ENCODE measurements at regions not wholly inside any gene's neighbourhood (a gene's known extent, or its start where the extent isn't known, plus 50 kb on each side); places are given as distances from the start of the nearest gene placed in this dataset.

GRCh38 chr5:8391911-8392310, 523.0 kb downstream of the MTRR start:
- no peak overlapping the region for H3K27ac Mint-ChIP-seq
- peaks cover 29% of the 10 kb centered on the region for H3K27me3 Mint-ChIP-seq
- H3K4me3 Mint-ChIP-seq = no peak overlapping the region
- no peaks in the 10 kb centered on the region for H3K4me1 Mint-ChIP-seq
- ATAC-seq = no peak
- DNase-seq = no peak
- peaks cover 0 to 5% of the 10 kb centered on the region in 2 donors for H3K9me3 Mint-ChIP-seq

- DNase-seq (no peak), ATAC-seq (no peak)
- Mint-ChIP-seq H3K4me3 (no peak overlapping the region), H3K9me3 (peaks cover 0 to 5% of the 10 kb centered on the region in 2 donors), H3K27me3 (peaks cover 22% of the 10 kb centered on the region), H3K4me1 (no peaks in the 10 kb centered on the region), H3K27ac (no peak overlapping the region)
Measured at GRCh38 chr5:8393240-8393639, 524.3 kb downstream of the MTRR start.

GRCh38 chr5:8394965-8395364, 526.0 kb downstream of the MTRR start:
- Mint-ChIP-seq H3K4me3 (no peak overlapping the region), H3K9me3 (peaks cover 0 to 5% of the 10 kb centered on the region in 2 donors), H3K4me1 (no peaks in the 10 kb centered on the region), H3K27ac (no peak overlapping the region), H3K27me3 (peaks cover 9% of the 10 kb centered on the region)
- DNase-seq = no peak
- ATAC-seq = no peak

- Mint-ChIP-seq H3K4me3 (no peak overlapping the region), H3K4me1 (no peaks in the 10 kb centered on the region), H3K27me3 (no peaks in the 10 kb centered on the region), H3K27ac (no peak overlapping the region), H3K9me3 (peaks cover 0 to 8% of the 10 kb centered on the region in 2 donors)
- DNase-seq (no peak), ATAC-seq (no peak)
Measured at GRCh38 chr5:8396246-8396645, 527.3 kb downstream of the MTRR start.

- DNase-seq = no peak
- Mint-ChIP-seq H3K4me3 (no peak overlapping the region), H3K27me3 (no peaks in the 10 kb centered on the region)
Measured at GRCh38 chr5:8396756-8397155, 527.8 kb downstream of the MTRR start.

GRCh38 chr5:8399471-8399870, 530.5 kb downstream of the MTRR start:
- Mint-ChIP-seq H3K9me3 (peaks cover 0 to 15% of the 10 kb centered on the region in 2 donors), H3K4me1 (no peaks in the 10 kb centered on the region), H3K4me3 (no peak overlapping the region), H3K27ac (no peak overlapping the region), H3K27me3 (no peaks in the 10 kb centered on the region)
- no peak for ATAC-seq
- DNase-seq = no peak

More at GRCh38 chr5:8396756-8397155, 527.8 kb downstream of the MTRR start:
- H3K4me1 Mint-ChIP-seq = no peaks in the 10 kb centered on the region
- no peak overlapping the region for H3K27ac Mint-ChIP-seq
- no peak for ATAC-seq
- peaks cover 0 to 14% of the 10 kb centered on the region in 2 donors for H3K9me3 Mint-ChIP-seq

- H3K4me1 Mint-ChIP-seq = no peaks in the 10 kb centered on the region
- H3K4me3 Mint-ChIP-seq = no peak overlapping the region
- DNase-seq (no peak), ATAC-seq (no peak)
- H3K9me3 Mint-ChIP-seq = peaks cover 0 to 6% of the 10 kb centered on the region in 2 donors
- H3K27ac Mint-ChIP-seq = no peak overlapping the region
- no peaks in the 10 kb centered on the region for H3K27me3 Mint-ChIP-seq
Measured at GRCh38 chr5:8408258-8408657, 539.3 kb downstream of the MTRR start.

- Mint-ChIP-seq H3K27me3 (no peaks in the 10 kb centered on the region), H3K4me1 (no peaks in the 10 kb centered on the region), H3K9me3 (peaks cover 0 to 6% of the 10 kb centered on the region in 2 donors), H3K27ac (no peak overlapping the region), H3K4me3 (no peak overlapping the region)
- no peak for DNase-seq
- no peak for ATAC-seq
Measured at GRCh38 chr5:8410618-8411017, 541.7 kb downstream of the MTRR start.

GRCh38 chr5:8413975-8414374, 545.0 kb downstream of the MTRR start:
- Mint-ChIP-seq H3K4me1 (no peaks in the 10 kb centered on the region), H3K27ac (no peak overlapping the region), H3K4me3 (no peak overlapping the region), H3K9me3 (peaks cover 0 to 6% of the 10 kb centered on the region in 2 donors), H3K27me3 (peaks cover 7% of the 10 kb centered on the region)
- DNase-seq = no peak
- ATAC-seq = no peak

- Mint-ChIP-seq H3K27ac (no peak overlapping the region), H3K4me1 (no peaks in the 10 kb centered on the region), H3K9me3 (peaks cover 0 to 6% of the 10 kb centered on the region in 2 donors), H3K27me3 (peaks cover 7% of the 10 kb centered on the region), H3K4me3 (no peak overlapping the region)
- DNase-seq = no peak
- ATAC-seq = no peak
Measured at GRCh38 chr5:8417316-8418048, 548.5 kb downstream of the MTRR start.

GRCh38 chr5:8418049-8418426, 549.1 kb downstream of the MTRR start:
- DNase-seq = no peak
- Mint-ChIP-seq H3K9me3 (peaks cover 0 to 6% of the 10 kb centered on the region in 2 donors), H3K4me3 (no peak overlapping the region), H3K4me1 (no peaks in the 10 kb centered on the region), H3K27me3 (peaks cover 7% of the 10 kb centered on the region), H3K27ac (no peak overlapping the region)
- ATAC-seq = no peak

GRCh38 chr5:8429778-8430758, 561.1 kb downstream of the MTRR start:
- Mint-ChIP-seq H3K9me3 (peaks cover 9 to 11% of the 10 kb centered on the region in 2 donors), H3K27ac (no peak overlapping the region), H3K4me3 (no peak overlapping the region), H3K4me1 (no peaks in the 10 kb centered on the region), H3K27me3 (no peaks in the 10 kb centered on the region)
- ATAC-seq (no peak), DNase-seq (no peak)

- H3K9me3 Mint-ChIP-seq = peaks cover 0 to 6% of the 10 kb centered on the region in 2 donors
- ATAC-seq (no peak), DNase-seq (no peak)
- no peaks in the 10 kb centered on the region for H3K27me3 Mint-ChIP-seq
- no peak overlapping the region for H3K27ac Mint-ChIP-seq
- H3K4me1 Mint-ChIP-seq = no peaks in the 10 kb centered on the region
- no peak overlapping the region for H3K4me3 Mint-ChIP-seq
Measured at GRCh38 chr5:8434501-8434900, 565.6 kb downstream of the MTRR start.

GRCh38 chr5:8436924-8437323, 568.0 kb downstream of the MTRR start:
- ATAC-seq (no peak), DNase-seq (no peak)
- Mint-ChIP-seq H3K4me3 (no peak overlapping the region), H3K27ac (no peak overlapping the region), H3K4me1 (no peaks in the 10 kb centered on the region), H3K9me3 (peaks cover 0 to 6% of the 10 kb centered on the region in 2 donors), H3K27me3 (no peaks in the 10 kb centered on the region)

- no peaks in the 10 kb centered on the region for H3K27me3 Mint-ChIP-seq
- H3K4me3 Mint-ChIP-seq = no peak overlapping the region
- no peak for DNase-seq
- no peak for ATAC-seq
- no peaks in the 10 kb centered on the region for H3K4me1 Mint-ChIP-seq
- H3K9me3 Mint-ChIP-seq = no peaks in the 10 kb centered on the region
- peak overlapping the region in 1 of 2 donors; percentile 77 for H3K27ac Mint-ChIP-seq
Measured at GRCh38 chr5:8445139-8445538, 576.2 kb downstream of the MTRR start.

- H3K9me3 Mint-ChIP-seq = no peaks in the 10 kb centered on the region
- H3K27ac Mint-ChIP-seq = no peak overlapping the region
- DNase-seq (no peak), ATAC-seq (no peak)
- H3K27me3 Mint-ChIP-seq = no peaks in the 10 kb centered on the region
- H3K4me3 Mint-ChIP-seq = no peak overlapping the region
- no peaks in the 10 kb centered on the region for H3K4me1 Mint-ChIP-seq
Measured at GRCh38 chr5:8446179-8446578, 577.2 kb downstream of the MTRR start.

Data from stimulated activated naive CD8-positive, alpha-beta T cell treated with anti-CD3 and anti-CD28 coated beads, Interleukin-15, amount 100 ng/mL, for 72 hours (primary cell).